Naive B cell (primary cell): ENCODE measurements at regions not wholly inside any gene's neighbourhood (a gene's known extent, or its start where the extent isn't known, plus 50 kb on each side); places are given as distances from the start of the nearest gene placed in this dataset.

ENCODE experiments used
- ATAC-seq, 2 donors: fragments of 150-1000 bp; cut with Tn5 transposase; 2 replicates each; pipeline ENCODE4 v1.10.0; 2021; ENCODE audit warnings: low read depth in 2 of 2, mild to moderate bottlenecking in 2 of 2, moderate library complexity in 2 of 2
- DNase-seq: peaks from one replicate; pipeline ENCODE4 v3.0.0; 2022
- H3K27ac Mint-ChIP-seq, 6 donors: one replicate each; pipeline ENCODE4 v1.8.0; 2020 to 2022; ENCODE audit warnings: mild to moderate bottlenecking in 6 of 6, mixed read lengths in 6 of 6, moderate library complexity in 5 of 6, inconsistent platforms in 2 of 6
- H3K27me3 Mint-ChIP-seq, 3 donors: one replicate each; pipeline ENCODE4 v1.8.0; 2021 to 2022; ENCODE audit warnings: mixed read lengths in 3 of 3, mild to moderate bottlenecking in 1 of 3
- H3K36me3 Mint-ChIP-seq, 2 donors: one replicate each; pipeline ENCODE4 v1.8.0; 2020 to 2022; ENCODE audit warnings: mixed read lengths in 2 of 2, inconsistent platforms in 1 of 2, mild to moderate bottlenecking in 1 of 2
- H3K4me1 Mint-ChIP-seq, 3 donors: one replicate each; pipeline ENCODE4 v1.8.0; 2020 to 2022; ENCODE audit warnings: mixed read lengths in 3 of 3, inconsistent platforms in 1 of 3, mild to moderate bottlenecking in 1 of 3, moderate library complexity in 1 of 3
- H3K4me3 Mint-ChIP-seq, 8 donors: one replicate each; pipeline ENCODE4 v1.8.0; 2020 to 2022; ENCODE audit warnings: mild to moderate bottlenecking in 8 of 8, mixed read lengths in 8 of 8, moderate library complexity in 8 of 8, inconsistent platforms in 2 of 8
- H3K9me3 Mint-ChIP-seq, 7 donors: one replicate each; pipeline ENCODE4 v1.8.0; 2020 to 2022; ENCODE audit warnings: mixed read lengths in 7 of 7, mild to moderate bottlenecking in 5 of 7, inconsistent platforms in 2 of 7, moderate library complexity in 1 of 7

GRCh38 chr14:55957950-55958349 lies 160.3 kb upstream of the PELI2 start:
- no peaks in the 10 kb centered on the region for H3K36me3 Mint-ChIP-seq
- H3K4me3 Mint-ChIP-seq = no peak overlapping the region
- H3K4me1 Mint-ChIP-seq = no peaks in the 10 kb centered on the region
- DNase-seq (no peak), ATAC-seq (no peak)
- H3K27me3 Mint-ChIP-seq = peaks cover 0 to 8% (median 7%) of the 10 kb centered on the region in 3 donors
- H3K9me3 Mint-ChIP-seq = no peaks in the 10 kb centered on the region
- H3K27ac Mint-ChIP-seq = no peak overlapping the region

GRCh38 chr14:55963295-55963694 lies 154.9 kb upstream of the PELI2 start:
- Mint-ChIP-seq H3K9me3 (no peaks in the 10 kb centered on the region), H3K36me3 (no peaks in the 10 kb centered on the region), H3K27me3 (peaks cover 0 to 3% (median 0%) of the 10 kb centered on the region in 3 donors), H3K4me1 (no peaks in the 10 kb centered on the region), H3K4me3 (no peak overlapping the region), H3K27ac (no peak overlapping the region)
- no peak for DNase-seq
- no peak for ATAC-seq

GRCh38 chr14:55964091-55964490 lies 154.1 kb upstream of the PELI2 start:
- Mint-ChIP-seq H3K9me3 (no peaks in the 10 kb centered on the region), H3K27me3 (no peaks in the 10 kb centered on the region), H3K4me1 (no peaks in the 10 kb centered on the region), H3K27ac (no peak overlapping the region), H3K4me3 (no peak overlapping the region), H3K36me3 (no peaks in the 10 kb centered on the region)
- no peak for DNase-seq
- no peak for ATAC-seq

- Mint-ChIP-seq H3K9me3 (no peaks in the 10 kb centered on the region), H3K36me3 (no peaks in the 10 kb centered on the region), H3K27ac (no peak overlapping the region), H3K27me3 (no peaks in the 10 kb centered on the region), H3K4me1 (no peaks in the 10 kb centered on the region), H3K4me3 (no peak overlapping the region)
- DNase-seq (no peak), ATAC-seq (no peak)
Observed at GRCh38 chr14:55964821-55965220, 153.4 kb upstream of the PELI2 start.

GRCh38 chr14:55965851-55966250 lies 152.4 kb upstream of the PELI2 start:
- H3K27me3 Mint-ChIP-seq = peaks cover 0 to 3% (median 0%) of the 10 kb centered on the region in 3 donors
- no peaks in the 10 kb centered on the region for H3K36me3 Mint-ChIP-seq
- no peak overlapping the region for H3K4me3 Mint-ChIP-seq
- H3K27ac Mint-ChIP-seq = no peak overlapping the region
- H3K4me1 Mint-ChIP-seq = no peaks in the 10 kb centered on the region
- ATAC-seq (no peak), DNase-seq (no peak)
- no peaks in the 10 kb centered on the region for H3K9me3 Mint-ChIP-seq

- Mint-ChIP-seq H3K36me3 (no peaks in the 10 kb centered on the region), H3K4me3 (no peak overlapping the region), H3K27me3 (peaks cover 0 to 9% (median 0%) of the 10 kb centered on the region in 3 donors), H3K27ac (no peak overlapping the region), H3K4me1 (no peaks in the 10 kb centered on the region), H3K9me3 (no peaks in the 10 kb centered on the region)
- ATAC-seq = no peak
- no peak for DNase-seq
Observed at GRCh38 chr14:55968741-55969140, 149.5 kb upstream of the PELI2 start.

- ATAC-seq (no peak), DNase-seq (no peak)
- H3K36me3 Mint-ChIP-seq = no peaks in the 10 kb centered on the region
- H3K9me3 Mint-ChIP-seq = no peaks in the 10 kb centered on the region
- no peaks in the 10 kb centered on the region for H3K4me1 Mint-ChIP-seq
- no peak overlapping the region for H3K27ac Mint-ChIP-seq
- peaks cover 0 to 9% (median 0%) of the 10 kb centered on the region in 3 donors for H3K27me3 Mint-ChIP-seq
- no peak overlapping the region for H3K4me3 Mint-ChIP-seq
Observed at GRCh38 chr14:55973285-55973800, 144.9 kb upstream of the PELI2 start.

- Mint-ChIP-seq H3K27ac (no peak overlapping the region), H3K4me3 (no peak overlapping the region), H3K4me1 (no peaks in the 10 kb centered on the region), H3K9me3 (no peaks in the 10 kb centered on the region), H3K27me3 (peaks cover 0 to 9% (median 0%) of the 10 kb centered on the region in 3 donors), H3K36me3 (no peaks in the 10 kb centered on the region)
- DNase-seq = no peak
- ATAC-seq = no peak
Observed at GRCh38 chr14:55973911-55974630, 144.1 kb upstream of the PELI2 start.

GRCh38 chr14:55975281-55975910 lies 142.8 kb upstream of the PELI2 start:
- ATAC-seq (no peak), DNase-seq (no peak)
- H3K4me1 Mint-ChIP-seq = no peaks in the 10 kb centered on the region
- no peak overlapping the region for H3K4me3 Mint-ChIP-seq
- no peak overlapping the region for H3K27ac Mint-ChIP-seq
- H3K36me3 Mint-ChIP-seq = no peaks in the 10 kb centered on the region
- H3K9me3 Mint-ChIP-seq = peaks cover 0 to 2% (median 0%) of the 10 kb centered on the region in 7 donors
- peaks cover 0 to 9% (median 0%) of the 10 kb centered on the region in 3 donors for H3K27me3 Mint-ChIP-seq

- H3K4me3 Mint-ChIP-seq = no peak overlapping the region
- no peaks in the 10 kb centered on the region for H3K4me1 Mint-ChIP-seq
- no peak overlapping the region for H3K27ac Mint-ChIP-seq
- ATAC-seq (no peak), DNase-seq (no peak)
- no peaks in the 10 kb centered on the region for H3K36me3 Mint-ChIP-seq
- H3K27me3 Mint-ChIP-seq = peaks cover 0 to 3% (median 0%) of the 10 kb centered on the region in 3 donors
- peaks cover 0 to 6% (median 2%) of the 10 kb centered on the region in 7 donors for H3K9me3 Mint-ChIP-seq
Observed at GRCh38 chr14:55976219-55976618, 142.0 kb upstream of the PELI2 start.

GRCh38 chr14:55976655-55977054 lies 141.6 kb upstream of the PELI2 start:
- Mint-ChIP-seq H3K4me3 (no peak overlapping the region), H3K27me3 (no peaks in the 10 kb centered on the region), H3K27ac (no peak overlapping the region), H3K4me1 (no peaks in the 10 kb centered on the region), H3K36me3 (no peaks in the 10 kb centered on the region), H3K9me3 (peaks cover 2 to 10% (median 4%) of the 10 kb centered on the region in 7 donors)
- DNase-seq = no peak
- no peak for ATAC-seq

- no peak overlapping the region for H3K4me3 Mint-ChIP-seq
- no peak overlapping the region for H3K27ac Mint-ChIP-seq
- H3K27me3 Mint-ChIP-seq = peaks cover 0 to 4% (median 3%) of the 10 kb centered on the region in 3 donors
- no peaks in the 10 kb centered on the region for H3K4me1 Mint-ChIP-seq
- H3K9me3 Mint-ChIP-seq = peaks cover 2 to 10% (median 5%) of the 10 kb centered on the region in 7 donors
- no peaks in the 10 kb centered on the region for H3K36me3 Mint-ChIP-seq
- no peak for DNase-seq
- ATAC-seq = no peak
Observed at GRCh38 chr14:55977392-55978150, 140.6 kb upstream of the PELI2 start.

GRCh38 chr14:55979096-55979495 lies 139.1 kb upstream of the PELI2 start:
- no peak overlapping the region for H3K27ac Mint-ChIP-seq
- no peaks in the 10 kb centered on the region for H3K36me3 Mint-ChIP-seq
- no peaks in the 10 kb centered on the region for H3K4me1 Mint-ChIP-seq
- H3K27me3 Mint-ChIP-seq = peaks cover under 1 to 10% (median 10%) of the 10 kb centered on the region in 3 donors
- no peak for DNase-seq
- peaks cover 2 to 10% (median 5%) of the 10 kb centered on the region in 7 donors for H3K9me3 Mint-ChIP-seq
- no peak for ATAC-seq
- H3K4me3 Mint-ChIP-seq = no peak overlapping the region
